ENCODE measurements at regions not wholly inside any gene's neighbourhood (a gene's known extent, or its start where the extent isn't known, plus 50 kb on each side); places are given as distances from the start of the nearest gene placed in this dataset.

GRCh38 chr5:86526811-86527348 lies 90.9 kb upstream of the COX7C start:
- Histone ChIP-seq H3K4me3 (no peak overlapping the region), H3K27ac (no peak overlapping the region), H3K36me3 (no peaks in the 10 kb centered on the region), H3K27me3 (no peaks in the 10 kb centered on the region), H3K9me3 (no peaks in the 10 kb centered on the region), H3K4me1 (no peaks in the 10 kb centered on the region)
- intact Hi-C loops (cut with DNase I) = no loop called here
- 21 to 58% methylated on average over 3 of the region's 3 CpGs for WGBS, 2 donors
- TF ChIP-seq EP300 (IDR thresholded peaks at IDR 0.05) (no peak), CTCF (IDR thresholded peaks at IDR 0.05) (no peak), POLR2A (IDR thresholded peaks at IDR 0.05) (no peak), POLR2AphosphoS5 (IDR thresholded peaks at IDR 0.05) (no peak)
- no peak for DNase-seq

GRCh38 chr5:86532429-86532828 lies 85.3 kb upstream of the COX7C start:
- TF ChIP-seq POLR2A (IDR thresholded peaks at IDR 0.05) (no peak), EP300 (IDR thresholded peaks at IDR 0.05) (no peak), CTCF (IDR thresholded peaks at IDR 0.05) (no peak), POLR2AphosphoS5 (IDR thresholded peaks at IDR 0.05) (no peak)
- H3K27ac ChIP-seq = no peak overlapping the region
- intact Hi-C loops (cut with DNase I) = no loop called here
- H3K27me3 ChIP-seq = no peaks in the 10 kb centered on the region
- WGBS, 2 donors = 65 to 69% methylated on average over 2 of the region's 2 CpGs
- H3K4me3 ChIP-seq = no peak overlapping the region
- H3K9me3 ChIP-seq = no peaks in the 10 kb centered on the region
- H3K4me1 ChIP-seq = no peaks in the 10 kb centered on the region
- DNase-seq = no peak
- no peaks in the 10 kb centered on the region for H3K36me3 ChIP-seq

- H3K36me3 ChIP-seq = no peaks in the 10 kb centered on the region
- DNase-seq = no peak
- intact Hi-C loops (cut with DNase I) = no loop called here
- TF ChIP-seq POLR2AphosphoS5 (IDR thresholded peaks at IDR 0.05) = no peak
- TF ChIP-seq EP300 (IDR thresholded peaks at IDR 0.05) = no peak
- TF ChIP-seq CTCF (IDR thresholded peaks at IDR 0.05) = no peak
- no peak for TF ChIP-seq POLR2A (IDR thresholded peaks at IDR 0.05)
- H3K27ac ChIP-seq = no peak overlapping the region
- H3K4me3 ChIP-seq = no peak overlapping the region
- 71 to 87% methylated on average over 3 of the region's 3 CpGs for WGBS, 2 donors
- no peaks in the 10 kb centered on the region for H3K27me3 ChIP-seq
- H3K9me3 ChIP-seq = no peaks in the 10 kb centered on the region
- no peaks in the 10 kb centered on the region for H3K4me1 ChIP-seq
Measured at GRCh38 chr5:86536396-86536795, 81.3 kb upstream of the COX7C start.

GRCh38 chr5:86542532-86542931 lies 75.2 kb upstream of the COX7C start:
- no peaks in the 10 kb centered on the region for H3K27me3 ChIP-seq
- no peaks in the 10 kb centered on the region for H3K9me3 ChIP-seq
- no peak overlapping the region for H3K4me3 ChIP-seq
- 67 to 76% methylated on average over 3 of the region's 3 CpGs for WGBS, 2 donors
- TF ChIP-seq EP300 (IDR thresholded peaks at IDR 0.05) = no peak
- TF ChIP-seq POLR2A (IDR thresholded peaks at IDR 0.05) = no peak
- no peak for TF ChIP-seq CTCF (IDR thresholded peaks at IDR 0.05)
- no peak for TF ChIP-seq POLR2AphosphoS5 (IDR thresholded peaks at IDR 0.05)
- intact Hi-C loops (cut with DNase I) = no loop called here
- no peak for DNase-seq
- H3K36me3 ChIP-seq = no peaks in the 10 kb centered on the region
- no peaks in the 10 kb centered on the region for H3K4me1 ChIP-seq
- no peak overlapping the region for H3K27ac ChIP-seq

GRCh38 chr5:86546044-86546443 lies 71.7 kb upstream of the COX7C start:
- Histone ChIP-seq H3K9me3 (no peaks in the 10 kb centered on the region), H3K36me3 (no peaks in the 10 kb centered on the region), H3K4me3 (no peak overlapping the region), H3K27ac (no peak overlapping the region), H3K27me3 (no peaks in the 10 kb centered on the region), H3K4me1 (no peaks in the 10 kb centered on the region)
- no peak for TF ChIP-seq POLR2AphosphoS5 (IDR thresholded peaks at IDR 0.05)
- no peak for TF ChIP-seq CTCF (IDR thresholded peaks at IDR 0.05)
- TF ChIP-seq EP300 (IDR thresholded peaks at IDR 0.05) = no peak
- TF ChIP-seq POLR2A (IDR thresholded peaks at IDR 0.05) = no peak
- WGBS, 2 donors = 22 to 30% methylated on average over 2 of the region's 2 CpGs
- intact Hi-C loops (cut with DNase I) = no loop called here
- no peak for DNase-seq
